GM21515 (cell line): ENCODE measurements at regions not wholly inside any gene's neighbourhood (a gene's known extent, or its start where the extent isn't known, plus 50 kb on each side); places are given as distances from the start of the nearest gene placed in this dataset.
"Not testable (repeated sequence)": the region's sequence is repeated elsewhere in the genome, so short reads cannot be mapped to it uniquely, and the experiment has no call there.

ENCODE experiments used
- ATAC-seq: cut with Tn5 transposase; IDR thresholded peaks from one replicate; pipeline ENCODE4 v1.9.1; 2021; ENCODE audit not compliant: unreplicated experiment

DNA sequence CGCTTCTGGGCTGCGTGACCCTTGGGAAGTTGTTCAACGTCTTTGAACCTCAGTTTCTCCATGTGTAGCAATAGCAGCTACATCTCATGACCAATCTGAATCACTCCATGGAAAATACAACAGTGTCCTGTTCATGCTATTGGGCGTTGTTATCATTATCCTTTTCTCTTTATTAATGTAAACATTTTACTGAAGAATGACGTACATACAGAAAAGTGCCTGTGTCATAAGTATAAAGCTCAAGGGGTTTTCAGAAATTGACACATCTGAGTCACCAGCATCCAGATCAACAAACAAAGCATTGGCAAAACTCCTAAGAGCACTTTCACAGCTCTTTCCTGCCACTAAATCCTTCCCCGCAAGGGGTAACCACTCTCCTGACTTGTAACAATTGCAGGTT, 438.4 kb downstream of the XYLT1 start:
- ATAC-seq: no peak

DNA sequence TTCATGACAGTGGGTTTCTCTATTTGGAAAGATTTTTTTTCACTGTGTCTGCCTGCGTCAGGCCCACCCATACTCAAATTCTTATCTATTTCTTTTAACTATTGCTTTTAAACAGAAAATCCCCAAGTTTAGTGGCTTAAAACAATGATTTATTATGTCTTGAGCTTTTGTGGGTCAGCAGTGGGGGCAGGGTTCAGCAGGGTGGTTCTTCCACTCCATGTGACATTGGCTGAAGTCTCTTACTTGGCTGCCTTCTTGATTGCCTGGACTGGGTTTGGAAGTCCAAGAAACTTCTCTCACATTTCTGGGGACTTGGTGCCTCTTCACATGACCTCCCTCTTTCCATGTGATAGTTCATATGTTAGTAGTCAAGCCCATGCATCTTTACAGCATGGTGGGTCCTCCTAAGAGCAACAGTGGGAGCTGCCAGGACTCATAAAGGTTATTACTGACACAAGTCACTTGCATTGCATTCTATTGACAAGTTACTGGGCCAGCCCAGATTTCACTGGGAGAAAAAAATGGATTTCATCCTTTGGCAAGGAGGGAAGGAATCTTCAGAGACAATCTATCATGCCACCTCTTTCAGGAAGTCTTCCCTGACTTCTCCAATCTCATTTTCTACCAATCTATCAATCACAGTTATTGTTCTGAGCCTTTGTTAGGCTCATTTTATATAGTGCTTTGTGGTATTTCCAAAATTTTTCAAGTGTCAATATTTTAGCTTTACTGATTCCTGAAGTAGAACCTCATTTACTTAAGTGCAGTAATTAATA, 436.1 kb downstream of the XYLT1 start:
- no peak for ATAC-seq

DNA sequence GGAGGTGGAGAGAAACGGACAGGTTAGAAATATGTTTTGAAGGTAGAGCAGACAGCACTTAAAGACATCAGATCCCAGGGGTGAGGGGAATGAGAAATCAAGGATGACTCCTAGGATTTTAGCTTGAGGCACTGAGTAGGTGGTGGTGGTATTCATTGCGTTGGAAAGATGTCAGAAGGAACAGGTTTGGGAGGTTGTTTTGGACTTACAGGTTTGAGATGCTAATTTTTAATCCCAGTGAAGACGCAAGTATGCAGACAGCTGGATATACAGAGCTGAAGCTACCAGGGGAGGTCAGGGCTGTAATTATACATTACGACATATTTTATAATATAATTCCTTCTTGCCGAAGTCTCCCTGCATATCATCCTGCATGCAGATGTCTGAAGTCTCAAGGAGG, 433.3 kb downstream of the XYLT1 start:
- ATAC-seq: no peak

DNA sequence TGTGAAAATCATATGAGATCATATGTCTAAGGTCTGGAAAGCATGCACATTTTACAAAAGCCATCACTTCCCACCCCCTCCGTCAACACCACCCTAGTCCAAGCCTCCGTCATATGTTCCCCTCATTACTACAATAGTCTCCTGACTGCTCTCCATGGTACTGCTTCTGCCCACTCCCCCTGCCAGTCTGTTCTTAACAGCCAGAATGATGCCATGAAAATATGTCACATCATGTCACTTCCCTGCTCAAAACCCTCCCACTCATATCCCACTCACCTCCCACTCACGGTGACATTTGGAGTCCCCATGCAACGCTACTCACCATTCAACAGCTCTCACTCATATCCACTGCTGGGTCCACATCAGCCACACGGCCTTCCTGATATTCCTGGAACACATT, 432.3 kb downstream of the XYLT1 start:
- no peak for ATAC-seq

DNA sequence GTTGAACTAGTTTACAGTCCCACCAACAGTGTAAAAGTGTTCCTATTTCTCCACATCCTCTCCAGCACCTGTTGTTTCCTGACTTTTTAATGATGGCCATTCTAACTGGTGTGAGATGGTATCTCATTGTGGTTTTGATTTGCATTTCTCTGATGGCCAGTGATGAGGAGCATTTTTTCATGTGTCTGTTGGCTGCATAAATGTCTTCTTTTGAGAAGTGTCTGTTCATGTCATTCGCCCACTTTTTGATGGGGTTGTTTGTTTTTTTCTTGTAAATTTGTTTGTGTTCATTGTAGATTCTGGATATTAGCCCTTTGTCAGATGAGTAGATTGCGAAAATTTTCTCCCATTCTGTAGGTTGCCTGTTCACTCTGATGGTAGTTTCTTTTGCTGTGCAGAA, 421.7 kb downstream of the XYLT1 start:
- not testable (repeated sequence) for ATAC-seq

DNA sequence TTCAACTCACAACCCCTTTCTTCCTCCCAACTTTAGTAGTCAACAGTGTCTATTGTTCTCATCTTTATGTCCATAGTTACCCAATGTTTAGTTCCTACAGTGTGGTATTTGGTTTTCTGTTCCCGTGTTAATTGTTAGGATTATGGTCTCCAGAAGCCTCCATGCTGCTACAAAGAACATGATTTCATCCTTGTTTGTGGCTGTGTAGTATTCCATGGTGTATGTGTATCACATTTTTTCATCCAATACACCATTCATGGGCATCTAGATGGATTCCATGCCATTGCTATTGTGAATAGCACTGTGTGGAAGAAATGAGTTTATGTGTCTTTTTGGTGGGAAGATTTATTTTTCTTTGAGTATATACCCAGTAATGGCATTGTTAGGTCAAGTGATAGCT, 420.3 kb downstream of the XYLT1 start:
- ATAC-seq: no peak
